OCI-LY1 (cell line): ENCODE measurements at regions not wholly inside any gene's neighbourhood (a gene's known extent, or its start where the extent isn't known, plus 50 kb on each side); places are given as distances from the start of the nearest gene placed in this dataset.

Experiments
- H2AFZ ChIP-seq: fragments of 200-600 bp; sonication (generic), shearing (Covaris generic); 2 replicates; pipeline ENCODE4 v1.6.0; 2014; ENCODE audit warnings: antibody characterized with exemption, mild to moderate bottlenecking, low read length
- H3F3A ChIP-seq: fragments of 200-600 bp; sonication (generic), shearing (Covaris generic); 2 replicates; pipeline ENCODE4 v1.6.0; 2014; ENCODE audit warnings: mild to moderate bottlenecking, antibody characterized with exemption, low read length, moderate library complexity; ENCODE audit not compliant: insufficient read depth
- H3K27ac ChIP-seq: fragments of 200-600 bp; sonication (generic); 2 replicates; pipeline ENCODE4 v1.5.1; 2014; ENCODE audit warnings: low read length, mixed run types, mild to moderate bottlenecking, low read depth; ENCODE audit not compliant: poor library complexity, severe bottlenecking
- H3K27me3 ChIP-seq: fragments of 200-600 bp; sonication (generic); 2 replicates; pipeline ENCODE4 v1.6.0; 2014; ENCODE audit warnings: antibody characterized with exemption, mild to moderate bottlenecking, low read length, moderate library complexity; ENCODE audit not compliant: insufficient read depth
- H3K36me3 ChIP-seq: fragments of 200-600 bp; sonication (generic); 2 replicates; pipeline ENCODE4 v1.6.1; 2014; ENCODE audit warnings: mild to moderate bottlenecking, antibody characterized with exemption, low read length, moderate library complexity, mixed read lengths; ENCODE audit not compliant: insufficient read depth
- H3K4me1 ChIP-seq: fragments of 200-600 bp; sonication (generic); 2 replicates; pipeline ENCODE4 v1.5.1; 2014; ENCODE audit warnings: mild to moderate bottlenecking, low read length, moderate library complexity; ENCODE audit not compliant: insufficient read depth, severe bottlenecking
- H3K4me2 ChIP-seq: fragments of 200-600 bp; sonication (generic), shearing (Covaris generic); 2 replicates; pipeline ENCODE4 v1.6.1; 2014; ENCODE audit warnings: low read length
- H3K4me3 ChIP-seq: fragments of 200-600 bp; sonication (generic); 2 replicates; pipeline ENCODE4 v1.5.1; 2014; ENCODE audit warnings: low read length, low read depth, mild to moderate bottlenecking, mixed read lengths; ENCODE audit not compliant: poor library complexity, severe bottlenecking
- H3K79me2 ChIP-seq: fragments of 200-600 bp; shearing (Covaris generic); 2 replicates; pipeline ENCODE4 v1.6.1; 2016; ENCODE audit warnings: mixed run types, low read length, mixed read lengths; ENCODE audit not compliant: insufficient read depth
- H3K9ac ChIP-seq: fragments of 200-600 bp; sonication (generic), shearing (Covaris generic); 2 replicates; pipeline ENCODE4 v1.6.1; 2014; ENCODE audit warnings: mild to moderate bottlenecking, low read length, mixed read lengths
- H3K9me2 ChIP-seq: fragments of 200-600 bp; sonication (generic), shearing (Covaris generic); 2 replicates; pipeline ENCODE4 v1.6.1; 2014; ENCODE audit warnings: low read depth, mild to moderate bottlenecking, low read length, mixed read lengths
- H3K9me3 ChIP-seq: fragments of 200-600 bp; shearing (Covaris generic); 2 replicates; pipeline ENCODE4 v1.6.1; 2014; ENCODE audit warnings: low read length, mixed read lengths
- H4K20me1 ChIP-seq: fragments of 200-600 bp; sonication (generic), shearing (Covaris generic); 2 replicates; pipeline ENCODE4 v1.6.0; 2016; ENCODE audit warnings: mild to moderate bottlenecking, low read length; ENCODE audit not compliant: insufficient read depth
- EZH2 ChIP-seq: fragments of 200-600 bp; sonication (generic), shearing (Covaris generic); IDR thresholded peaks from 2 replicates; pipeline ENCODE4 v1.8.0; 2017; ENCODE audit warnings: borderline replicate concordance, mixed run types, mild to moderate bottlenecking, antibody characterized with exemption, low read length, moderate library complexity, mixed read lengths
- TF ChIP-seq, protein P1 (sequence below): fragments of 200-600 bp; sonication (generic), shearing (Covaris generic); IDR thresholded peaks from 2 replicates; pipeline ENCODE4 v1.5.1; 2017; ENCODE audit warnings: mild to moderate bottlenecking, antibody characterized with exemption, low read length, moderate library complexity, mixed read lengths

DNA sequence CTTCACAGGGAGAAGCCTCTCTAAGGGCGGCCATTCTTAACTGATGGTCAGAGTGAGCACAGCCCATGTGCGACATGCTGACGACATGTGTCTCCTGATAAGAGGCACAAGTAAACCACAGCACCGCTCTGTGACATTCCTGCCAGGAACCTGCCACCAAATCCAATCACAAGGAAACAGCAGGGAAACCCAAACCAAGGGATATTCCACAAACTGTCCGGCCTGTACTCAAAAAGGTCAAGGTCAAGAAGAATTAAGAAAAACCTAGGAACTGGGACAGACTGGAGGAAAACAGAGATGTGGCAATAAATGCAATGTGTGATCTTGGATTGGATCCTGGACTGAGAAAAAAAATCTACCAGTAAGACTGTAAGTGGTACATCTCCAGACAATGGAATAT lies 91.9 kb downstream of the SYNE3 start:
- Histone ChIP-seq H3K27ac (no peak overlapping the region), H3K4me2 (no peak overlapping the region), H3K36me3 (no peaks in the 10 kb centered on the region; the same call in 1 of the 2 replicates), H4K20me1 (no peaks in the 10 kb centered on the region), H3K9me3 (no peaks in the 10 kb centered on the region), H3K9ac (no peak overlapping the region), H2AFZ (no peak overlapping the region), H3K4me1 (no peaks in the 10 kb centered on the region), H3K27me3 (no peaks in the 10 kb centered on the region), H3K9me2 (no peaks in the 10 kb centered on the region), H3F3A (no peaks in the 10 kb centered on the region), H3K4me3 (no peak overlapping the region), H3K79me2 (no peaks in the 10 kb centered on the region)
- no peak for TF ChIP-seq EZH2
- TF ChIP-seq, protein P1, sequence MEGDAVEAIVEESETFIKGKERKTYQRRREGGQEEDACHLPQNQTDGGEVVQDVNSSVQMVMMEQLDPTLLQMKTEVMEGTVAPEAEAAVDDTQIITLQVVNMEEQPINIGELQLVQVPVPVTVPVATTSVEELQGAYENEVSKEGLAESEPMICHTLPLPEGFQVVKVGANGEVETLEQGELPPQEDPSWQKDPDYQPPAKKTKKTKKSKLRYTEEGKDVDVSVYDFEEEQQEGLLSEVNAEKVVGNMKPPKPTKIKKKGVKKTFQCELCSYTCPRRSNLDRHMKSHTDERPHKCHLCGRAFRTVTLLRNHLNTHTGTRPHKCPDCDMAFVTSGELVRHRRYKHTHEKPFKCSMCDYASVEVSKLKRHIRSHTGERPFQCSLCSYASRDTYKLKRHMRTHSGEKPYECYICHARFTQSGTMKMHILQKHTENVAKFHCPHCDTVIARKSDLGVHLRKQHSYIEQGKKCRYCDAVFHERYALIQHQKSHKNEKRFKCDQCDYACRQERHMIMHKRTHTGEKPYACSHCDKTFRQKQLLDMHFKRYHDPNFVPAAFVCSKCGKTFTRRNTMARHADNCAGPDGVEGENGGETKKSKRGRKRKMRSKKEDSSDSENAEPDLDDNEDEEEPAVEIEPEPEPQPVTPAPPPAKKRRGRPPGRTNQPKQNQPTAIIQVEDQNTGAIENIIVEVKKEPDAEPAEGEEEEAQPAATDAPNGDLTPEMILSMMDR, result no peak

- Histone ChIP-seq H4K20me1 (no peaks in the 10 kb centered on the region), H3F3A (no peaks in the 10 kb centered on the region), H3K4me3 (no peak overlapping the region), H3K9me3 (no peaks in the 10 kb centered on the region), H3K9ac (no peak overlapping the region), H3K4me1 (no peaks in the 10 kb centered on the region), H3K79me2 (no peaks in the 10 kb centered on the region), H3K27me3 (no peaks in the 10 kb centered on the region), H2AFZ (no peak overlapping the region), H3K9me2 (no peaks in the 10 kb centered on the region), H3K36me3 (no peaks in the 10 kb centered on the region; the same call in 1 of the 2 replicates), H3K27ac (no peak overlapping the region), H3K4me2 (no peak overlapping the region)
- TF ChIP-seq, protein P1, result no peak
- TF ChIP-seq EZH2, result no peak
Observed at GRCh38 chr14:95421741-95422140, 94.7 kb downstream of the SYNE3 start.

DNA sequence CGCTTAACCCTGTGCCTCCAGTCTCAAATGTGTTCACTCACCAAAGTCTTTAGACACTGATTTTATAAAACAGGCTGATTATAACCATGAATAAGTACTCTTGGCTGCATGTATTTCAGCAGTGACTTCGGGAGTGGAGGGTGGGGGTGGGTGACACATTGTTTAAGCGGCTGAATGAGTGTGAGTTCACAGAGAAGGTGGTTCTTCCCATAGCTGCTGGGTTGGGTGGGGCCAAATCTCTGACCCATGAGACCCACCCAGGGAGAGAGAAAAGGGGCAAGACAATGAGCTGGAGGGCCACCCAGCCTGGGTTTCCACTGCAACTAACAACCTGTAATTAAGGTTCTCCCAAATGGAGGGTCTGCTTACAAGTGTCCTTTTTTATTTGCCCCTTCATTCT lies 96.4 kb downstream of the SYNE3 start:
- Histone ChIP-seq H2AFZ (no peak overlapping the region), H3K79me2 (no peaks in the 10 kb centered on the region), H3K4me2 (no peak overlapping the region), H3K27me3 (no peaks in the 10 kb centered on the region), H3K36me3 (no peaks in the 10 kb centered on the region; the same call in 1 of the 2 replicates), H4K20me1 (no peaks in the 10 kb centered on the region), H3K9me2 (no peaks in the 10 kb centered on the region), H3K4me3 (no peak overlapping the region), H3K4me1 (no peaks in the 10 kb centered on the region), H3K27ac (no peak overlapping the region), H3K9me3 (no peaks in the 10 kb centered on the region), H3K9ac (no peak overlapping the region), H3F3A (no peaks in the 10 kb centered on the region)
- TF ChIP-seq EZH2, result no peak
- TF ChIP-seq, protein P1, result no peak
